Heart left ventricle (tissue), 16 donors: ENCODE measurements at regions not wholly inside any gene's neighbourhood (a gene's known extent, or its start where the extent isn't known, plus 50 kb on each side); places are given as distances from the start of the nearest gene placed in this dataset.

ENCODE experiments used
- ATAC-seq, 4 donors: fragments of 200-7000 bp; cut with Tn5 transposase; one replicate each; pipeline ENCODE4 v1.9.1; 2020 to 2022; ENCODE audit warnings: moderate library complexity in 4 of 4, mild to moderate bottlenecking in 3 of 4, moderate number of reproducible peaks in 1 of 4
- DNase-seq, 5 donors: peaks; one replicate each; pipeline ENCODE4 v3.0.0-alpha.2; 2020
- H3K27ac ChIP-seq, 12 donors: fragments of 200-600 bp; sonication (generic) in 4 of 12; one replicate each; pipeline versions ENCODE4 v1.5.0 to v1.8.0; 2016 to 2022; ENCODE audit warnings: mild to moderate bottlenecking in 2 of 12
- H3K27me3 ChIP-seq, 9 donors: fragments of 200-600 bp; sonication (generic) in 2 of 9; one replicate each; pipeline versions ENCODE4 v1.5.1 to v1.8.0; 2016 to 2022; ENCODE audit warnings: mild to moderate bottlenecking in 3 of 9
- H3K36me3 ChIP-seq, 9 donors: fragments of 200-600 bp; sonication (generic) in 2 of 9; one replicate each; pipeline versions ENCODE4 v1.5.0 to v1.8.0; 2018 to 2022; ENCODE audit warnings: mild to moderate bottlenecking in 2 of 9
- H3K4me1 ChIP-seq, 12 donors: fragments of 200-600 bp; sonication (generic) in 4 of 12; one replicate each; pipeline versions ENCODE4 v1.5.0 to v1.8.0; 2016 to 2022; ENCODE audit warnings: mild to moderate bottlenecking in 3 of 12
- H3K4me3 ChIP-seq, 12 donors: fragments of 200-600 bp; sonication (generic) in 4 of 12; one replicate each; pipeline versions ENCODE4 v1.5.0 to v1.8.0; 2017 to 2022; ENCODE audit warnings: mild to moderate bottlenecking in 9 of 12, moderate library complexity in 4 of 12
- H3K9me3 ChIP-seq, 12 donors: fragments of 200-600 bp; sonication (generic) in 4 of 12; one replicate each; pipeline versions ENCODE4 v1.5.0 to v1.8.0; 2016 to 2022; ENCODE audit warnings: mild to moderate bottlenecking in 1 of 12
- CTCF ChIP-seq, 12 donors: fragments of 200-600 bp; sonication (generic) in 4 of 12; IDR thresholded peaks; one replicate each; pipeline versions ENCODE4 v1.5.0 to v1.8.0; 2018 to 2022; ENCODE audit warnings: antibody characterized with exemption in 12 of 12, mild to moderate bottlenecking in 5 of 12
- POLR2A ChIP-seq, 2 donors: fragments of 450-650 bp; IDR thresholded peaks; one replicate each; pipeline ENCODE4 v1.6.1; 2017; ENCODE audit warnings: antibody characterized with exemption in 2 of 2, mild to moderate bottlenecking in 2 of 2, moderate library complexity in 2 of 2
- WGBS, 4 donors: extraction: QIAGEN DNeasy Blood & Tissue Kit in 2 of 4; methylation state at CpG; one replicate each; pipeline versions ENCODE4 v1.1.5 to v1.1.7; 2013 to 2018; 5-methylcytosine and 5-hydroxymethylcytosine counted together
- intact Hi-C, 10 donors: fragments of 100-400 bp; cut with DNase I; formaldehyde crosslinking; loops; one replicate each; pipeline versions ENCODE4 v1.11.1 to v1.14.2; 2022
- donor health status: ischemic (EF 13 %, LVEDD 7.1; RV severe dilation, severe dysfunction).
- donor health status: healthy with polysubstance abuse.
- donor health status: DM: no; HTN: yes; CAD: no.
- donor health status: DM: no; HTN: no; CAD: no.
- donor health status: ischemic (EF 25% LVEDD 6.9; RV normal size, moderate dysfunction).
- donor health status: ischemic (EF 25% LVEDD 5.7; RV mildly dilated, moderate dysfunction).
- donor health status: healthy.
- donor health status: DM: yes; HTN: yes; CAD: no.
- donor health status: ischemic (EF 35%, LVEDD 5.7; RV mildly dilated, moderate dysfunction).
- donor health status: nonischemic (EF 11% LVEDD 7.7; RV severe dilation, severe dysfunction).
- donor health status: DM: yes; HTN: yes; CAD: no.
- donor health status: PGD.
- donor health status: ischemic (EF 29% LVEDD 5.4; RV normal size, mild dysfunction).
- donor health status: nonischemic (EF 23%, LVEDD 6.1; RV moderate dilation, normal function).

GRCh38 chr3:144873066-144873465, 901.4 kb downstream of the DIPK2A start:
- TF ChIP-seq POLR2A (IDR thresholded peaks at IDR 0.05) (no peak), CTCF (IDR thresholded peaks at IDR 0.05) (no peak)
- ATAC-seq (no peak), DNase-seq (no peak)
- intact Hi-C loops: no loop called here
- Histone ChIP-seq H3K4me1 (no peaks in the 10 kb centered on the region), H3K4me3 (no peak overlapping the region), H3K36me3 (no peaks in the 10 kb centered on the region), H3K27ac (no peak overlapping the region), H3K27me3 (no peaks in the 10 kb centered on the region), H3K9me3 (peaks cover 0 to 3% (median 0%) of the 10 kb centered on the region in 12 donors)
- whole genome bisulfite sequencing, 4 donors: 92 to 98% (median 93%) methylated on average over 1 of the region's 1 CpG

- TF ChIP-seq POLR2A (IDR thresholded peaks at IDR 0.05): no peak
- no peak for TF ChIP-seq CTCF (IDR thresholded peaks at IDR 0.05)
- Histone ChIP-seq H3K4me1 (no peaks in the 10 kb centered on the region), H3K27me3 (no peaks in the 10 kb centered on the region), H3K9me3 (peaks cover 0 to 3% (median 0%) of the 10 kb centered on the region in 12 donors), H3K4me3 (no peak overlapping the region), H3K36me3 (no peaks in the 10 kb centered on the region), H3K27ac (no peak overlapping the region)
- ATAC-seq (no peak), DNase-seq (no peak)
- intact Hi-C loops: no loop called here
These were observed 903.6 kb downstream of the DIPK2A start for GRCh38 chr3:144875211-144875610.

DNA sequence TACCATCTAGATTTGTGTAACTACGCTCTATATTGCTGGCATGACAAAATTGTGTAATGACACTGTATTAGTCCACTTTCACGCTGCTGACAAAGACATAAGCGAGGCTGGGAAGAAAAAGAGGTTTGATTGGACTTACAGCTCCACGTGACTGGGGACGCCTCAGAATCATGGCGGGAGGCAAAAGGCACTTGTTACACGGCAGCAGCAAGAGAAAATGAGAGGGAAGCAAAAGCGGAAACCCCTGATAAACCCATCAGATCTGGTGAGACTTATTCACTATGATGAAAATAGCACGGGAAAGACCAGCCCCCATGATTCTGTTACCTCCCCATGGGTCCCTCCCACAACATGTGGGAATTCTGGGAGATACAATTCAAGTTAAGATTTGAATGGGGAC, 905.7 kb downstream of the DIPK2A start:
- intact Hi-C loops: no loop called here
- no peak for DNase-seq
- 89 to 93% (median 91%) methylated on average over 9 of the region's 9 CpGs for WGBS, 4 donors
- no peaks in the 10 kb centered on the region for H3K4me1 ChIP-seq
- no peak overlapping the region for H3K4me3 ChIP-seq
- no peaks in the 10 kb centered on the region for H3K27me3 ChIP-seq
- no peak for ATAC-seq
- no peaks in the 10 kb centered on the region for H3K36me3 ChIP-seq
- H3K9me3 ChIP-seq: peaks cover 0 to 3% (median 0%) of the 10 kb centered on the region in 12 donors
- TF ChIP-seq POLR2A (IDR thresholded peaks at IDR 0.05) (no peak), CTCF (IDR thresholded peaks at IDR 0.05) (no peak)
- no peak overlapping the region for H3K27ac ChIP-seq

DNA sequence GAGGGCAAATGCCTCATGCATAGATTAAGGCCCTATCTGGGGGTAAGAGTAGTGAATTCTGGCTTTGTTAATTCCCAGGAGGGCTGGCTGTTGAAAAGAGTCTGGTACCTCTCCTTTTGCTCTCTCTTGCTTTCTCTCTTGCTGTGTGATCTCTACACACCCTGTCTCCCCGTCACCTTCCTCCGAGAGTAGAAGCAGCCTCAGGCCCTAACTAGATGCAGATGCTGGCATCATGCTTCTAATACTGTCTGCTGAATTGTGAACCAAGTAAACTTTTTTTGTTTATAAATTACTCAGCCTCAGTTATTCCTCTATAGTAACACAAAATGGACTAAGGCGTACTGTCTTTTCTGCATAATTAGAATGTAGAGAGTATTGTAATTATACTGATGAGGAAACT, 908.1 kb downstream of the DIPK2A start:
- no peaks in the 10 kb centered on the region for H3K36me3 ChIP-seq
- no peak overlapping the region for H3K4me3 ChIP-seq
- H3K4me1 ChIP-seq: no peaks in the 10 kb centered on the region
- 86 to 91% (median 90%) methylated on average over 3 of the region's 3 CpGs for WGBS, 4 donors
- DNase-seq: no peak
- intact Hi-C loops: no loop called here
- ATAC-seq: no peak
- no peak overlapping the region for H3K27ac ChIP-seq
- TF ChIP-seq POLR2A (IDR thresholded peaks at IDR 0.05): no peak
- TF ChIP-seq CTCF (IDR thresholded peaks at IDR 0.05): no peak
- H3K27me3 ChIP-seq: no peaks in the 10 kb centered on the region
- peaks cover 0 to 5% (median 0%) of the 10 kb centered on the region in 12 donors for H3K9me3 ChIP-seq
